NCI-H69 (cell line): ENCODE measurements at regions not wholly inside any gene's neighbourhood (a gene's known extent, or its start where the extent isn't known, plus 50 kb on each side); places are given as distances from the start of the nearest gene placed in this dataset.

Experiments used
- DNase-seq: peaks from one replicate; lab custom pipeline; 2025; lab: John Stamatoyannopoulos, UW

- no peak for DNase-seq
Observed at GRCh38 chr21:35644523-35644922, 415.8 kb downstream of the SETD4 start.

- DNase-seq: no peak
Observed at GRCh38 chr21:35643176-35643575, 417.1 kb downstream of the SETD4 start.

GRCh38 chr21:35641271-35642016, 418.9 kb downstream of the SETD4 start:
- DNase-seq: no peak

- no peak for DNase-seq
Observed at GRCh38 chr21:35637431-35637830, 422.9 kb downstream of the SETD4 start.

- no peak for DNase-seq
Observed at GRCh38 chr21:35635994-35636393, 424.3 kb downstream of the SETD4 start.

- no peak for DNase-seq
Observed at GRCh38 chr21:35635261-35635660, 425.1 kb downstream of the SETD4 start.

GRCh38 chr21:35633501-35633900, 426.8 kb downstream of the SETD4 start:
- DNase-seq: no peak

GRCh38 chr21:35632711-35633110, 427.6 kb downstream of the SETD4 start:
- DNase-seq: no peak

GRCh38 chr21:35628316-35628715, 432.0 kb downstream of the SETD4 start:
- DNase-seq: no peak

- DNase-seq: no peak
Observed at GRCh38 chr21:35627462-35627861, 432.9 kb downstream of the SETD4 start.

- no peak for DNase-seq
Observed at GRCh38 chr21:35625576-35625975, 434.8 kb downstream of the SETD4 start.

- DNase-seq: no peak
Observed at GRCh38 chr21:35624901-35625300, 435.4 kb downstream of the SETD4 start.

- DNase-seq: no peak
Observed at GRCh38 chr21:35622612-35623011, 437.7 kb downstream of the SETD4 start.

GRCh38 chr21:35619184-35619583, 441.1 kb downstream of the SETD4 start:
- no peak for DNase-seq

GRCh38 chr21:35617491-35617890, 442.8 kb downstream of the SETD4 start:
- no peak for DNase-seq

- DNase-seq: no peak
Observed at GRCh38 chr21:35616090-35616489, 444.2 kb downstream of the SETD4 start.

- no peak for DNase-seq
Observed at GRCh38 chr21:35615325-35615724, 445.0 kb downstream of the SETD4 start.

GRCh38 chr21:35614396-35614921, 445.9 kb downstream of the SETD4 start:
- peak; percentile 26 for DNase-seq

GRCh38 chr21:35611708-35612132, 448.6 kb downstream of the SETD4 start:
- DNase-seq: no peak

GRCh38 chr21:35609263-35609662, 451.1 kb downstream of the SETD4 start:
- no peak for DNase-seq

GRCh38 chr21:35607406-35607805, 452.9 kb downstream of the SETD4 start:
- no peak for DNase-seq

- no peak for DNase-seq
Observed at GRCh38 chr21:35606578-35606977, 453.7 kb downstream of the SETD4 start.

GRCh38 chr21:35606146-35606545, 454.2 kb downstream of the SETD4 start:
- DNase-seq: no peak

GRCh38 chr21:35603494-35603893, 456.8 kb downstream of the SETD4 start:
- peak; percentile 64 for DNase-seq
